Smooth muscle cell (in vitro differentiated cells): ENCODE measurements at regions not wholly inside any gene's neighbourhood (a gene's known extent, or its start where the extent isn't known, plus 50 kb on each side); places are given as distances from the start of the nearest gene placed in this dataset.

Experiments used
- DNase-seq: peaks from one replicate; lab custom pipeline; 2025; ENCODE audit not compliant: unreplicated experiment; lab: John Stamatoyannopoulos, UW
- H2AFZ ChIP-seq: fragments of 200-600 bp; sonication (generic); 2 replicates; pipeline ENCODE4 v1.6.0; 2016; ENCODE audit warnings: antibody characterized with exemption, low read depth, mild to moderate bottlenecking
- H3F3A ChIP-seq: fragments of 200-600 bp; sonication (generic); 2 replicates; pipeline ENCODE4 v1.6.0; 2017; ENCODE audit warnings: antibody characterized with exemption, low read depth
- H3K27ac ChIP-seq: fragments of 200-600 bp; sonication (generic); 2 replicates; pipeline ENCODE4 v1.5.1; 2016; ENCODE audit warnings: low read depth, mild to moderate bottlenecking
- H3K27me3 ChIP-seq: fragments of 200-600 bp; sonication (generic); 2 replicates; pipeline ENCODE4 v1.6.1; 2016; ENCODE audit warnings: low read depth, mild to moderate bottlenecking
- H3K36me3 ChIP-seq: fragments of 200-600 bp; sonication (generic); 2 replicates; pipeline ENCODE4 v1.5.1; 2016; ENCODE audit warnings: low read depth
- H3K4me1 ChIP-seq: fragments of 200-600 bp; sonication (generic); 2 replicates; pipeline ENCODE4 v1.5.1; 2016; ENCODE audit warnings: low read depth
- H3K4me2 ChIP-seq: fragments of 200-600 bp; sonication (generic); 2 replicates; pipeline ENCODE4 v1.6.0; 2016; ENCODE audit warnings: mild to moderate bottlenecking
- H3K4me3 ChIP-seq: fragments of 200-600 bp; sonication (generic); 2 replicates; pipeline ENCODE4 v1.5.1; 2016; ENCODE audit warnings: mild to moderate bottlenecking
- H3K79me2 ChIP-seq: fragments of 200-600 bp; sonication (generic); 2 replicates; pipeline ENCODE4 v1.6.0; 2016; ENCODE audit warnings: low read depth, mild to moderate bottlenecking
- H3K9ac ChIP-seq: fragments of 200-600 bp; sonication (generic); 2 replicates; pipeline ENCODE4 v1.6.0; 2016; ENCODE audit warnings: low read depth
- H3K9me3 ChIP-seq: fragments of 200-600 bp; sonication (generic); replicated peaks from 2 replicates; pipeline ENCODE4 v1.5.1; 2016; ENCODE audit warnings: low read depth
- H4K20me1 ChIP-seq: fragments of 200-600 bp; sonication (generic); 2 replicates; pipeline ENCODE4 v1.6.0; 2016; ENCODE audit warnings: low read depth
- CTCF ChIP-seq: fragments of 200-600 bp; sonication (generic); IDR thresholded peaks from 2 replicates; pipeline ENCODE4 v1.5.1; 2017; ENCODE audit warnings: borderline replicate concordance, mild to moderate bottlenecking, antibody characterized with exemption; ENCODE audit not compliant: insufficient read depth, poor library complexity, severe bottlenecking
- WGBS: methylation state at CpG from one replicate; pipeline ENCODE4 v1.1.7; 2016; ENCODE audit warnings: low lambda C conversion rate; 5-methylcytosine and 5-hydroxymethylcytosine counted together

- TF ChIP-seq CTCF, result no peak
- H4K20me1 ChIP-seq, result no peaks in the 10 kb centered on the region
- H3K4me3 ChIP-seq, result no peak overlapping the region
- 90% methylated on average over 2 of the region's 2 CpGs for WGBS
- no peak for DNase-seq
- no peaks in the 10 kb centered on the region for H3K4me1 ChIP-seq
- H3K27ac ChIP-seq, result no peak overlapping the region
- no peak overlapping the region for H2AFZ ChIP-seq
- H3K27me3 ChIP-seq, result peaks cover 23% of the 10 kb centered on the region
- H3K36me3 ChIP-seq, result no peaks in the 10 kb centered on the region
- H3K4me2 ChIP-seq, result no peak overlapping the region
- no peaks in the 10 kb centered on the region for H3F3A ChIP-seq
- no peaks in the 10 kb centered on the region for H3K79me2 ChIP-seq
- H3K9me3 ChIP-seq, result no peaks in the 10 kb centered on the region
- H3K9ac ChIP-seq, result no peak overlapping the region
Measured at GRCh38 chr3:190731596-190731995, 130.9 kb downstream of the GMNC start.

GRCh38 chr3:190728574-190729246, 133.8 kb downstream of the GMNC start:
- H3K9ac ChIP-seq, result no peak overlapping the region
- no peak overlapping the region for H3K27ac ChIP-seq
- peak overlapping the region; percentile 44 for H2AFZ ChIP-seq
- DNase-seq, result no peak
- peaks cover 12% of the 10 kb centered on the region for H3K27me3 ChIP-seq
- no peak for TF ChIP-seq CTCF
- peak overlapping the region; percentile 59 for H3K4me2 ChIP-seq
- no peaks in the 10 kb centered on the region for H3K4me1 ChIP-seq
- no peaks in the 10 kb centered on the region for H3K9me3 ChIP-seq
- H3F3A ChIP-seq, result no peaks in the 10 kb centered on the region
- H3K4me3 ChIP-seq, result no peak overlapping the region
- 32% methylated on average over 7 of the region's 7 CpGs for WGBS
- no peaks in the 10 kb centered on the region for H3K79me2 ChIP-seq
- no peaks in the 10 kb centered on the region for H4K20me1 ChIP-seq
- no peaks in the 10 kb centered on the region for H3K36me3 ChIP-seq

- no peaks in the 10 kb centered on the region for H4K20me1 ChIP-seq
- no peaks in the 10 kb centered on the region for H3K4me1 ChIP-seq
- H3K9me3 ChIP-seq, result no peaks in the 10 kb centered on the region
- no peak overlapping the region for H3K4me3 ChIP-seq
- H3K9ac ChIP-seq, result no peak overlapping the region
- H3K27me3 ChIP-seq, result peaks cover 15% of the 10 kb centered on the region
- H2AFZ ChIP-seq, result no peak overlapping the region
- WGBS, result 83% methylated on average over 4 of the region's 4 CpGs
- no peaks in the 10 kb centered on the region for H3K79me2 ChIP-seq
- no peak overlapping the region for H3K4me2 ChIP-seq
- TF ChIP-seq CTCF, result no peak
- no peaks in the 10 kb centered on the region for H3K36me3 ChIP-seq
- H3K27ac ChIP-seq, result no peak overlapping the region
- DNase-seq, result no peak
- H3F3A ChIP-seq, result no peaks in the 10 kb centered on the region
Measured at GRCh38 chr3:190722181-190722905, 140.2 kb downstream of the GMNC start.
